GM23248 (cell line): ENCODE measurements at regions not wholly inside any gene's neighbourhood (a gene's known extent, or its start where the extent isn't known, plus 50 kb on each side); places are given as distances from the start of the nearest gene placed in this dataset.

Experiments
- EZH2 ChIP-seq: fragments of 200-600 bp; sonication (generic); IDR thresholded peaks from 2 replicates; pipeline ENCODE4 v1.6.1; 2018; ENCODE audit warnings: antibody characterized with exemption, mild to moderate bottlenecking; ENCODE audit not compliant: insufficient read depth, poor library complexity, severe bottlenecking
- EZH2phosphoT487 ChIP-seq: fragments of 200-600 bp; sonication (generic); IDR thresholded peaks from 2 replicates; pipeline ENCODE4 v1.6.1; 2018; ENCODE audit warnings: antibody characterized with exemption, moderate library complexity, mild to moderate bottlenecking, low read depth; ENCODE audit not compliant: insufficient read depth

- TF ChIP-seq EZH2, result no peak
- no peak for TF ChIP-seq EZH2phosphoT487
Measured at GRCh38 chr2:67662222-67662621, 265.1 kb downstream of the ETAA1 start.
